ENCODE measurements at regions not wholly inside any gene's neighbourhood (a gene's known extent, or its start where the extent isn't known, plus 50 kb on each side); places are given as distances from the start of the nearest gene placed in this dataset.

DNA sequence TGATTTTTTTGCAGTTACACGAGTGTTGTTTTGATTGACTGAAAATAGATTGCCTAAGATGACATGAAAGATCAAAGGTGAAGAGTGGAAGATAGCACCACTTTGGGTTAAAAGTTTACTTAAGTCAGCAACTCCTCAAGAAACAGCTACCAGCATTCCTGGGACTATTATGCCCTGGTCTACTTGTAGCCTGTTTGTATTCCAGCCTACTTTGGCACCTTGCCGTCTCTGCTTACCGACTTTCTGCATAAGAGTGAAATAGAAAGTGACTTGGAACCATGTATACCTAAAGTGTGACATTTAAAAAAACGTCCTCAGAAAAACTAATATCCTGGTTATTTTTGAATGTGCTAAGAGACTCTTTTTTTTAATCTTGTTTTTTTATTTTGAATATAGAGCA is 631.5 kb upstream of the PTBP2 start (continued):
- TF ChIP-seq, protein P1, sequence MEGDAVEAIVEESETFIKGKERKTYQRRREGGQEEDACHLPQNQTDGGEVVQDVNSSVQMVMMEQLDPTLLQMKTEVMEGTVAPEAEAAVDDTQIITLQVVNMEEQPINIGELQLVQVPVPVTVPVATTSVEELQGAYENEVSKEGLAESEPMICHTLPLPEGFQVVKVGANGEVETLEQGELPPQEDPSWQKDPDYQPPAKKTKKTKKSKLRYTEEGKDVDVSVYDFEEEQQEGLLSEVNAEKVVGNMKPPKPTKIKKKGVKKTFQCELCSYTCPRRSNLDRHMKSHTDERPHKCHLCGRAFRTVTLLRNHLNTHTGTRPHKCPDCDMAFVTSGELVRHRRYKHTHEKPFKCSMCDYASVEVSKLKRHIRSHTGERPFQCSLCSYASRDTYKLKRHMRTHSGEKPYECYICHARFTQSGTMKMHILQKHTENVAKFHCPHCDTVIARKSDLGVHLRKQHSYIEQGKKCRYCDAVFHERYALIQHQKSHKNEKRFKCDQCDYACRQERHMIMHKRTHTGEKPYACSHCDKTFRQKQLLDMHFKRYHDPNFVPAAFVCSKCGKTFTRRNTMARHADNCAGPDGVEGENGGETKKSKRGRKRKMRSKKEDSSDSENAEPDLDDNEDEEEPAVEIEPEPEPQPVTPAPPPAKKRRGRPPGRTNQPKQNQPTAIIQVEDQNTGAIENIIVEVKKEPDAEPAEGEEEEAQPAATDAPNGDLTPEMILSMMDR (IDR thresholded peaks at IDR 0.05; ENCODE audit: low read depth, low read length, missing input control), result no peak
- TF ChIP-seq FOXA2 (IDR thresholded peaks at IDR 0.05) (no peak), SP1 (IDR thresholded peaks at IDR 0.05) (no peak), TAF1 (conservative IDR thresholded peaks at IDR 0.05) (no peak), JUND (IDR thresholded peaks at IDR 0.05) (no peak), HNF4G (IDR thresholded peaks at IDR 0.05) (no peak), GABPA (IDR thresholded peaks at IDR 0.05 in 1 of 2, conservative IDR thresholded peaks at IDR 0.05 in 1 of 2) (no peak)

DNA sequence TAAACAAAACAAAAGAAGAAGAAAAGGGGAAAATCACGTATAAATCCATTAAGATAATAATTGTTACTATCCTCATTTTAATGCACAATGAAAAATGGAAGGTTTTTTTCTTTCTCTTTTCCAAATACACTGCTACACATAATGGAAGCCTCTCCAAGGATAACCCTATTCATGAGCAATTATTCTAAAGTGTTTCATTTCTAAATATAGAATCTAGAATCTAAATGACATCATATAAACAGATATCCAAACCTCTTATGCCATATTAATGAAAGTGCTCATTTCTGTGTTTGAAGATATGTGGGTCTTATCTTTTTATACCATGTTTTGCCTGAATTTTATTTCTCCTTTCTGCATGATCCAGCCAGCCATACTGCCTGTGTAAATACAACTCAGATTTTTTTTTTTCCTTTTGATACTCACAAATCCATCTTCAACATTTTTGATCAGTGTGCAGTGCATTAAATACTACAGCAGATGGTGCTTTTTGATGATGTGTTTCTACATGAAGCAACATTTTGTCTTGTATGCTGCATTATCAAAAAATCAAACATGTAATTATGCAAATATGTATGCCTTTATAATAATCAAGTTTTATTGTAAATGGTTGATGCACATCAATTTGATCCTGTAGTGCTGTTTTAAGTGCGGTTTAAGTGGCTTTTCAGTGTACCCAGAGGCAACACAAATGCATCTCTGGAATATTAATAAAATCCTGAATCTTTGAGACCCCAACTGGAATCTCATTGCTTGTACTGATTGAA is 625.6 kb upstream of the PTBP2 start:
- DNase-seq (ENCODE audit: low spot score), result no peak
- no peak for TF ChIP-seq TAF1 (conservative IDR thresholded peaks at IDR 0.05)
- no peak for TF ChIP-seq FOXA1 (IDR thresholded peaks at IDR 0.05)
- TF ChIP-seq, protein P2, sequence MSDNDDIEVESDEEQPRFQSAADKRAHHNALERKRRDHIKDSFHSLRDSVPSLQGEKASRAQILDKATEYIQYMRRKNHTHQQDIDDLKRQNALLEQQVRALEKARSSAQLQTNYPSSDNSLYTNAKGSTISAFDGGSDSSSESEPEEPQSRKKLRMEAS (IDR thresholded peaks at IDR 0.05), result no peak
- TF ChIP-seq, protein P3, sequence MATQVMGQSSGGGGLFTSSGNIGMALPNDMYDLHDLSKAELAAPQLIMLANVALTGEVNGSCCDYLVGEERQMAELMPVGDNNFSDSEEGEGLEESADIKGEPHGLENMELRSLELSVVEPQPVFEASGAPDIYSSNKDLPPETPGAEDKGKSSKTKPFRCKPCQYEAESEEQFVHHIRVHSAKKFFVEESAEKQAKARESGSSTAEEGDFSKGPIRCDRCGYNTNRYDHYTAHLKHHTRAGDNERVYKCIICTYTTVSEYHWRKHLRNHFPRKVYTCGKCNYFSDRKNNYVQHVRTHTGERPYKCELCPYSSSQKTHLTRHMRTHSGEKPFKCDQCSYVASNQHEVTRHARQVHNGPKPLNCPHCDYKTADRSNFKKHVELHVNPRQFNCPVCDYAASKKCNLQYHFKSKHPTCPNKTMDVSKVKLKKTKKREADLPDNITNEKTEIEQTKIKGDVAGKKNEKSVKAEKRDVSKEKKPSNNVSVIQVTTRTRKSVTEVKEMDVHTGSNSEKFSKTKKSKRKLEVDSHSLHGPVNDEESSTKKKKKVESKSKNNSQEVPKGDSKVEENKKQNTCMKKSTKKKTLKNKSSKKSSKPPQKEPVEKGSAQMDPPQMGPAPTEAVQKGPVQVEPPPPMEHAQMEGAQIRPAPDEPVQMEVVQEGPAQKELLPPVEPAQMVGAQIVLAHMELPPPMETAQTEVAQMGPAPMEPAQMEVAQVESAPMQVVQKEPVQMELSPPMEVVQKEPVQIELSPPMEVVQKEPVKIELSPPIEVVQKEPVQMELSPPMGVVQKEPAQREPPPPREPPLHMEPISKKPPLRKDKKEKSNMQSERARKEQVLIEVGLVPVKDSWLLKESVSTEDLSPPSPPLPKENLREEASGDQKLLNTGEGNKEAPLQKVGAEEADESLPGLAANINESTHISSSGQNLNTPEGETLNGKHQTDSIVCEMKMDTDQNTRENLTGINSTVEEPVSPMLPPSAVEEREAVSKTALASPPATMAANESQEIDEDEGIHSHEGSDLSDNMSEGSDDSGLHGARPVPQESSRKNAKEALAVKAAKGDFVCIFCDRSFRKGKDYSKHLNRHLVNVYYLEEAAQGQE (IDR thresholded peaks at IDR 0.05), result no peak
- TF ChIP-seq, protein P4, sequence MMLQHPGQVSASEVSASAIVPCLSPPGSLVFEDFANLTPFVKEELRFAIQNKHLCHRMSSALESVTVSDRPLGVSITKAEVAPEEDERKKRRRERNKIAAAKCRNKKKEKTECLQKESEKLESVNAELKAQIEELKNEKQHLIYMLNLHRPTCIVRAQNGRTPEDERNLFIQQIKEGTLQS (IDR thresholded peaks at IDR 0.05), result no peak
- TF ChIP-seq GABPA (IDR thresholded peaks at IDR 0.05 in 1 of 2, conservative IDR thresholded peaks at IDR 0.05 in 1 of 2), result no peak
- Histone ChIP-seq H3K9me3 (ENCODE audit: control insufficient read depth in 4 of 4, low read length in 3 of 4) (no peaks in the 10 kb centered on the region), H3K27me3 (ENCODE audit: control insufficient read depth in 4 of 4, insufficient read depth in 4 of 4, low read length in 3 of 4) (no peaks in the 10 kb centered on the region), H3K4me1 (ENCODE audit: control insufficient read depth in 4 of 4, insufficient read depth in 4 of 4, low read length in 3 of 4) (no peaks in the 10 kb centered on the region), H3K27ac (ENCODE audit: low read depth in 1 of 2, low read length in 2 of 2) (no peak overlapping the region), H3K4me3 (ENCODE audit: low read depth in 1 of 3, low read length in 3 of 3) (no peak overlapping the region), H3K9ac (ENCODE audit: low read depth in 1 of 2, low read length in 2 of 2) (no peak overlapping the region), H3K36me3 (ENCODE audit: control insufficient read depth in 4 of 4, insufficient read depth in 3 of 4, low read depth in 1 of 4, low read length in 3 of 4) (no peaks in the 10 kb centered on the region)
- WGBS, result 84% methylated on average over 2 of the region's 2 CpGs

DNA sequence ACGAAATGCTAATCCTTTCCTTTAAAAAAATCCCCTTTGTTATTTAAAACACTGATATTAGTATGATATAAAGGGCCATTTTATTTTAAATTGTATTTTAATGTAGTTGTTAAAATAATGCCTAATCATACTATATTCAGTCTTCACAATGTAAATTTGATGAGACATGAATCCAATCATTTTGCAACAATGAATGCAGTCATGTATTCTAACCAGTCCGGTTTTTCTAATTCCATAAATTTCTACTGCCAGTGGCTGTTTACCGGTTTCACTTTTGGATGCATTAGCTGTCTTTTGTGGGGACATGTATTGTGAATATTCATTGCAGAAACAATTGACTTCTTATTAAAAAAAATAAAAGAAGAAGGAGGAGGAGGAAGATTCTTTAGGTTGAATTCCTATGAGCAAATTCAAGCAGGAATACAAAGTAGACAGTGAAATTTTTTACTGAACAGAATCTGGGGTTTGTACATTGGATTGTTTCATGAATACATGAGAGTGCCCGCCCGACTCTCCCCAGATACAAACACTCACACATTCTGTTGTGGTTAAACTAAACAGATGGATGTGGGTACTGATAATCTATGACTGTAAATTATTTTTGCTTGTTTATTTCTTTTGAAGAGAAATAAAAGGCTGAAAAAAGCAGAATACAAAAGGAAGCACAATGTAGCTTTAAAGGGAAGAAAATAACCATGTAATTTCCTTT is 624.8 kb upstream of the PTBP2 start:
- whole genome bisulfite sequencing, result 82% methylated on average over 5 of the region's 5 CpGs
- H3K9me3 ChIP-seq (ENCODE audit: control insufficient read depth in 4 of 4, low read length in 3 of 4), result no peaks in the 10 kb centered on the region
- TF ChIP-seq, protein P4 (IDR thresholded peaks at IDR 0.05), result no peak
- TF ChIP-seq HNF4G (IDR thresholded peaks at IDR 0.05) (no peak), YY1 (IDR thresholded peaks at IDR 0.05) (no peak), FOXA1 (IDR thresholded peaks at IDR 0.05) (no peak), TAF1 (conservative IDR thresholded peaks at IDR 0.05) (no peak), SP1 (IDR thresholded peaks at IDR 0.05) (no peak), EGR1 (IDR thresholded peaks at IDR 0.05; ENCODE audit: low read depth in 2 of 2) (no peak), GABPA (IDR thresholded peaks at IDR 0.05 in 1 of 2, conservative IDR thresholded peaks at IDR 0.05 in 1 of 2) (no peak), HNF4A (conservative IDR thresholded peaks at IDR 0.05) (no peak), JUND (IDR thresholded peaks at IDR 0.05) (no peak), RXRA (IDR thresholded peaks at IDR 0.05) (no peak)
- TF ChIP-seq, protein P1 (IDR thresholded peaks at IDR 0.05; ENCODE audit: low read depth, low read length, missing input control), result no peak
- TF ChIP-seq, protein P2 (IDR thresholded peaks at IDR 0.05), result no peak
- TF ChIP-seq, protein P5, sequence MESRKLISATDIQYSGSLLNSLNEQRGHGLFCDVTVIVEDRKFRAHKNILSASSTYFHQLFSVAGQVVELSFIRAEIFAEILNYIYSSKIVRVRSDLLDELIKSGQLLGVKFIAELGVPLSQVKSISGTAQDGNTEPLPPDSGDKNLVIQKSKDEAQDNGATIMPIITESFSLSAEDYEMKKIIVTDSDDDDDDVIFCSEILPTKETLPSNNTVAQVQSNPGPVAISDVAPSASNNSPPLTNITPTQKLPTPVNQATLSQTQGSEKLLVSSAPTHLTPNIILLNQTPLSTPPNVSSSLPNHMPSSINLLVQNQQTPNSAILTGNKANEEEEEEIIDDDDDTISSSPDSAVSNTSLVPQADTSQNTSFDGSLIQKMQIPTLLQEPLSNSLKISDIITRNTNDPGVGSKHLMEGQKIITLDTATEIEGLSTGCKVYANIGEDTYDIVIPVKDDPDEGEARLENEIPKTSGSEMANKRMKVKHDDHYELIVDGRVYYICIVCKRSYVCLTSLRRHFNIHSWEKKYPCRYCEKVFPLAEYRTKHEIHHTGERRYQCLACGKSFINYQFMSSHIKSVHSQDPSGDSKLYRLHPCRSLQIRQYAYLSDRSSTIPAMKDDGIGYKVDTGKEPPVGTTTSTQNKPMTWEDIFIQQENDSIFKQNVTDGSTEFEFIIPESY (IDR thresholded peaks at IDR 0.05), result no peak

More for the DNA sequence above, 624.8 kb upstream of the PTBP2 start:
- no peak overlapping the region for H3K9ac ChIP-seq (ENCODE audit: low read depth in 1 of 2, low read length in 2 of 2)
- no peaks in the 10 kb centered on the region for H3K4me1 ChIP-seq (ENCODE audit: control insufficient read depth in 4 of 4, insufficient read depth in 4 of 4, low read length in 3 of 4)
- no peak for DNase-seq (ENCODE audit: low spot score)
- no peak overlapping the region for H3K27ac ChIP-seq (ENCODE audit: low read depth in 1 of 2, low read length in 2 of 2)
- H3K27me3 ChIP-seq (ENCODE audit: control insufficient read depth in 4 of 4, insufficient read depth in 4 of 4, low read length in 3 of 4), result no peaks in the 10 kb centered on the region
- no peak overlapping the region for H3K4me3 ChIP-seq (ENCODE audit: low read depth in 1 of 3, low read length in 3 of 3)
- H3K36me3 ChIP-seq (ENCODE audit: control insufficient read depth in 4 of 4, insufficient read depth in 3 of 4, low read depth in 1 of 4, low read length in 3 of 4), result no peaks in the 10 kb centered on the region

Data from liver (tissue), 8 donors.